ENCODE measurements at regions not wholly inside any gene's neighbourhood (a gene's known extent, or its start where the extent isn't known, plus 50 kb on each side); places are given as distances from the start of the nearest gene placed in this dataset.

DNA sequence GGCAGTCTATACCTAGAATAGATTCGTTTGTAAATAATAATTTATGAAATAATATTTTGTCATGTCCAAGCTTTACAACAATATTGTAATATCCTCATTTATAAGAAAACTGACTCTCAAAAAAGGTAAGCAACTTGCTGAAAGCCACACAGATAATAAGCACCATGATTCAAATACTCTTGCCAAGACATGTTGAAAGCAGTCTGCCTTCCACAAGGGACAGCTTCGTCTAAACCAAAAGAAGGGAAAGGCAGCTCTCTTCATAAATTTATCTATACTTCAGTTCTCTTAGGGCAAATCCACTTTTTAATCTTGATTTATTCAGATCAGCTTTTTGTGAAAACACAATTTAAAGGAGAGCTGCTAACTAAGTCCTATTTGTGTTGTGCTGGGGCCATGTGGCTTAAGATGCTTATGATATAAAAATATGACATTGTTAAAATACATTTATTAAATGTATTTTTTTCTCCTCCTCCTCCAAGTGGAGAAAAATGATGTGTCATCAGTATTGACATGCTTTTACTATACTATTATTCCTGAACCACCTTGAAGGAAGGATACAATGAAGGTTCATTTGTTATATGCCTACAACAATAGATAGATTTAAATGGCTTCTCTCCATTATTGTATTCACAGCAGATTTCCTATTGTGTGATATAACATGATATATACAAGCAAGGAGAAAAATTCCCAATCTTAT, 737.0 kb downstream of the HDGFL1 start:
- Histone ChIP-seq H3K9me1 (replicated peaks; ENCODE audit: control insufficient read depth, extremely low read depth, insufficient read depth, low read length) (peaks cover 2% of the 10 kb centered on the region), H3K4me2 (ENCODE audit: insufficient read depth, low read length) (no peak overlapping the region), H3K4me3 (replicated peaks in 1 of 3; ENCODE audit: insufficient read depth in 1 of 3, low read depth in 1 of 3, low read length in 3 of 3) (no peak overlapping the region), H3K9me3 (replicated peaks; ENCODE audit: control insufficient read depth, insufficient read depth, low read length) (no peaks in the 10 kb centered on the region), H3K27ac (ENCODE audit: insufficient read depth, low read depth, low read length) (no peak overlapping the region), H2AFZ (ENCODE audit: low read depth, low read length) (no peak overlapping the region), H4K20me1 (replicated peaks; ENCODE audit: control insufficient read depth, extremely low read depth, insufficient read depth, low read length) (no peaks in the 10 kb centered on the region), H3K9ac (replicated peaks; ENCODE audit: extremely low read depth, insufficient read depth, low read length) (no peak overlapping the region), H3K4me1 (ENCODE audit: control insufficient read depth, extremely low read depth, insufficient read depth, low read length) (peaks cover 7% of the 10 kb centered on the region), H3K36me3 (ENCODE audit: control insufficient read depth in 2 of 2, extremely low read depth in 1 of 2, insufficient read depth in 2 of 2, low read length in 2 of 2) (no peaks in the 10 kb centered on the region), H3K27me3 (ENCODE audit: control insufficient read depth in 2 of 2, insufficient read depth in 2 of 2, low read length in 2 of 2) (no peaks in the 10 kb centered on the region), H3K79me2 (ENCODE audit: control insufficient read depth, insufficient read depth, low read length) (no peaks in the 10 kb centered on the region)
- intact Hi-C loops (cut with micrococcal nuclease) (no loop called here), dilution Hi-C loops (cut with MboI; ENCODE audit: extremely low pct_ligation_motif_present, low sequenced_read_pairs) (no loop called here)
- TF ChIP-seq MYC (IDR thresholded peaks at IDR 0.05; ENCODE audit: low read depth, low read length): no peak
- TF ChIP-seq EZH2 (IDR thresholded peaks at IDR 0.05; ENCODE audit: borderline replicate concordance, low read depth, low read length, severe bottlenecking): no peak
- TF ChIP-seq POLR2A (IDR thresholded peaks at IDR 0.05; ENCODE audit: low read depth, low read length): no peak
- TF ChIP-seq, protein P1, sequence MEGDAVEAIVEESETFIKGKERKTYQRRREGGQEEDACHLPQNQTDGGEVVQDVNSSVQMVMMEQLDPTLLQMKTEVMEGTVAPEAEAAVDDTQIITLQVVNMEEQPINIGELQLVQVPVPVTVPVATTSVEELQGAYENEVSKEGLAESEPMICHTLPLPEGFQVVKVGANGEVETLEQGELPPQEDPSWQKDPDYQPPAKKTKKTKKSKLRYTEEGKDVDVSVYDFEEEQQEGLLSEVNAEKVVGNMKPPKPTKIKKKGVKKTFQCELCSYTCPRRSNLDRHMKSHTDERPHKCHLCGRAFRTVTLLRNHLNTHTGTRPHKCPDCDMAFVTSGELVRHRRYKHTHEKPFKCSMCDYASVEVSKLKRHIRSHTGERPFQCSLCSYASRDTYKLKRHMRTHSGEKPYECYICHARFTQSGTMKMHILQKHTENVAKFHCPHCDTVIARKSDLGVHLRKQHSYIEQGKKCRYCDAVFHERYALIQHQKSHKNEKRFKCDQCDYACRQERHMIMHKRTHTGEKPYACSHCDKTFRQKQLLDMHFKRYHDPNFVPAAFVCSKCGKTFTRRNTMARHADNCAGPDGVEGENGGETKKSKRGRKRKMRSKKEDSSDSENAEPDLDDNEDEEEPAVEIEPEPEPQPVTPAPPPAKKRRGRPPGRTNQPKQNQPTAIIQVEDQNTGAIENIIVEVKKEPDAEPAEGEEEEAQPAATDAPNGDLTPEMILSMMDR (IDR thresholded peaks at IDR 0.05; ENCODE audit: extremely low read depth in 1 of 2, insufficient read depth in 1 of 2, low read depth in 1 of 2, low read length in 2 of 2): no peak
- TF ChIP-seq FOS (IDR thresholded peaks at IDR 0.05; ENCODE audit: borderline replicate concordance, insufficient read depth, low read length): no peak
- no peak for TF ChIP-seq JUN (IDR thresholded peaks at IDR 0.05; ENCODE audit: borderline replicate concordance, insufficient read depth, insufficient read length, low read depth)
- no peak for TF ChIP-seq POLR2AphosphoS5 (IDR thresholded peaks at IDR 0.05; ENCODE audit: insufficient read depth, low read depth, low read length)
- TF ChIP-seq, protein P2, sequence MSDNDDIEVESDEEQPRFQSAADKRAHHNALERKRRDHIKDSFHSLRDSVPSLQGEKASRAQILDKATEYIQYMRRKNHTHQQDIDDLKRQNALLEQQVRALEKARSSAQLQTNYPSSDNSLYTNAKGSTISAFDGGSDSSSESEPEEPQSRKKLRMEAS (IDR thresholded peaks at IDR 0.05; ENCODE audit: insufficient read depth, insufficient read length): no peak
- no TSS peak for BruUV-seq (replicated peaks)
- FAIRE-seq (no peak), DNase-seq (ENCODE audit: low read depth, low spot score) (no peak)
- ChIA-PET POLR2A (no interaction called here), CTCF (no interaction called here)
